RCC 7860 (cell line): ENCODE measurements at regions not wholly inside any gene's neighbourhood (a gene's known extent, or its start where the extent isn't known, plus 50 kb on each side); places are given as distances from the start of the nearest gene placed in this dataset.

Experiments
- DNase-seq: peaks from one replicate; pipeline ENCODE4 v3.0.0-alpha.2; 2015; ENCODE audit warnings: low spot score
- FAIRE-seq: peaks from 2 replicates; lab custom pipeline; 2012; peaks lifted over from hg19 to GRCh38; lab: Jason Lieb, UNC

DNA sequence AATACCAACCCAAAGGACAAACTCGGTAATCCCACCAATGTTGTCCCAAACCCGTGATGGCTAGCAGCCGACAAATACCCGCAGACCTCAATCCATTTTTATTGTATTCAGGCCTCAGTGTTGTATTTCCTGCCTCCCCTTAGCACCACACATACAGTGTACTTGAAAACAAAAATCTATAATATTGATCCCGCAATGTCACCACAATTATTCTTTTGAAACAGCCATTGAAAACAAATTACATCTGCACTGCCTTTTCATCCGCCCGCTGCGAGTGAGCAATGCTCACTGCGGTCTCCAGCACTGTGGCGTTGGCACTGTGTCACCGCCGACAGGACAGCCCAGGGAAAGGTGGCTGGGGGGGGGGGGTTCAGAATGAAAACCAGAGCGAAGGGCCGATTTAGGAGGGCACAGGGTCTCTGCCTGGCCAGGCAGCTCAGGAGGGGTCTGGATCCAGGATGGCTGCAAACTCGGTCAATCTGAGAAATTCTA lies 385.8 kb upstream of the ZNF507 start:
- no peak for FAIRE-seq

DNA sequence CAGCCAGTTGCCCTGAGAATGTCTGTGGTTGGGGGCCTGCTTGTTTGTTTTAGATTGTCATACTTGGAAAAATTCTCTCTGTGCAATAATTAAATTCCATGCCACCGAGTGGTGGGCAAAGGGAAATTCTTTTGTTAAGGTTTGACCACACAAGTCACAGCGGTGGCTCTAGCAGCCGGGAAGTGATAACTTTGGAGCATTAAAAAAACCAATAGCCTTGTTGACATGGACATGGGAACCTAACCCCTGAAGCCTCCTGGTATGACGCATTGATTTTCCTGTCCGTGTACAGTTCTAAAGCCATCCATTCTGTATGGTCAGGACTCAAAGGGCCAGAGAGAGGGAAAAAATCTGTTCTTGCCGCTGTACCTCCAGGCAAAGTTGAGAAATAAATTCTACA lies 384.9 kb upstream of the ZNF507 start:
- FAIRE-seq: no peak

More for the DNA sequence above, 385.8 kb upstream of the ZNF507 start:
- no peak for DNase-seq

DNA sequence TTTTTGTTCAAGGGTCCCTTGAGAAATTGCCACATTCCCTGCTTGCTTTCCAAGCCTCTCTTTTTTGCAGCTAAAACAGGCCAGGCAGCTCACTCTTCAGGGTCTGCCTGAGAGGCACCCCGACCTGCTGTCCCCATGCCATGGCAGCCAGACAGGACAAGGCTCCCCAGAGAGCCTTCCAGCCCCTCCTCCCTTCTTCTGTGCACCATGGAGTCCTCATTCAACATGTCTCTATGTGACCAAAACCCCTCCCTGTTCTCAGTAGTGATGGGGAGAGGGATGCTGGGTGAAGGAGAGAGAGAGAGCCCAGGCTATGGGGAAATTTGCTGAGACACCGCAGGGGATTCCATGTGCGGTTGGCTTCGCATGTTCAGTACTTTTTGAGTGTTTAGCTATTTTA lies 384.2 kb upstream of the ZNF507 start:
- DNase-seq: no peak
- FAIRE-seq: no peak

More for the DNA sequence above, 384.9 kb upstream of the ZNF507 start:
- DNase-seq: no peak

GRCh38 chr19:31961667-31962066 lies 383.7 kb upstream of the ZNF507 start:
- FAIRE-seq: no peak

GRCh38 chr19:31962561-31962996 lies 382.8 kb upstream of the ZNF507 start:
- no peak for DNase-seq
- no peak for FAIRE-seq

More at GRCh38 chr19:31961667-31962066, 383.7 kb upstream of the ZNF507 start:
- DNase-seq: no peak

- no peak for FAIRE-seq
- no peak for DNase-seq
Observed at GRCh38 chr19:31963746-31964145, 381.7 kb upstream of the ZNF507 start.

DNA sequence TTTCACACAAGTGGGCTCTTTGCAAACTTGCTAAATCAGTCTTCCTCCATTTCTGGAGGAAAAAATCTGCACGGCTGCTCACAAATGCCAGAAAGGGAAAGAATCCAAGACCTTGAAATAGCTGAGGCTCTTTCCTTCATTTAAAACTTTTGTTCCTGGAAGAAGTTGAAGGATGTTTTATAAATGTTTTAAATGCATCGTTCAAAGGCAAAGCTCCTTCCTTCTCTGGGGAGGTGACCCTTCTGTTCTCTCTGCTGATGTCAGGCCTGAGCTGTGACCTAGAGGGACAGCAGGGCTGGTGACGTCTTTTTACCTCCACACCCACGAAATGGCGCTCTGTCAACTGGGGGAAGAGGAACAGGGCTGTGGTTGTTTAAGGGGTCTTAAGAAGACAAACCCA lies 376.4 kb upstream of the ZNF507 start:
- FAIRE-seq (no peak), DNase-seq (no peak)

GRCh38 chr19:31970027-31970461 lies 375.4 kb upstream of the ZNF507 start:
- FAIRE-seq (no peak), DNase-seq (no peak)

GRCh38 chr19:31974290-31974689 lies 371.1 kb upstream of the ZNF507 start:
- DNase-seq: no peak

DNA sequence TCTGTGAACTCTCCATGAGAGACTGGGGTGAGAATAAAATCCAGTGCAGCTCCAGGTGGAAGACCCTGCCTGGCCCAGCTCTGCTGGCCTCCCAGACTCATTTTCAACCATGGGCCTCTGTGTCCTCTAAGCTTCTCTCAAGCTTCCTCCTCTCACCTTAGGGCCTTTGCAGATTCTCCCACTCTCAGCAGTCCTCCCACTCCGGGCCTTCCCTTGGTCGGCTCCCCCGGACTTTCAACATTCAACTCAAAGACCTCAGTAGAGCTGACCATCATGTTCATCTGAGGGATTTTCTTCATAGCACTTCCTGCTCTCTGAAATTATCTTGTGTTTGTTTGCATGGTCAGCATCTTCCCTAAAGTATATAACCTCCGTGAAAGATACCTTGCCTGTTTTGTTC lies 370.5 kb upstream of the ZNF507 start:
- no peak for FAIRE-seq
- no peak for DNase-seq

More at GRCh38 chr19:31974290-31974689, 371.1 kb upstream of the ZNF507 start:
- no peak for FAIRE-seq

- FAIRE-seq: no peak
- no peak for DNase-seq
Observed at GRCh38 chr19:31975461-31975860, 369.9 kb upstream of the ZNF507 start.

DNA sequence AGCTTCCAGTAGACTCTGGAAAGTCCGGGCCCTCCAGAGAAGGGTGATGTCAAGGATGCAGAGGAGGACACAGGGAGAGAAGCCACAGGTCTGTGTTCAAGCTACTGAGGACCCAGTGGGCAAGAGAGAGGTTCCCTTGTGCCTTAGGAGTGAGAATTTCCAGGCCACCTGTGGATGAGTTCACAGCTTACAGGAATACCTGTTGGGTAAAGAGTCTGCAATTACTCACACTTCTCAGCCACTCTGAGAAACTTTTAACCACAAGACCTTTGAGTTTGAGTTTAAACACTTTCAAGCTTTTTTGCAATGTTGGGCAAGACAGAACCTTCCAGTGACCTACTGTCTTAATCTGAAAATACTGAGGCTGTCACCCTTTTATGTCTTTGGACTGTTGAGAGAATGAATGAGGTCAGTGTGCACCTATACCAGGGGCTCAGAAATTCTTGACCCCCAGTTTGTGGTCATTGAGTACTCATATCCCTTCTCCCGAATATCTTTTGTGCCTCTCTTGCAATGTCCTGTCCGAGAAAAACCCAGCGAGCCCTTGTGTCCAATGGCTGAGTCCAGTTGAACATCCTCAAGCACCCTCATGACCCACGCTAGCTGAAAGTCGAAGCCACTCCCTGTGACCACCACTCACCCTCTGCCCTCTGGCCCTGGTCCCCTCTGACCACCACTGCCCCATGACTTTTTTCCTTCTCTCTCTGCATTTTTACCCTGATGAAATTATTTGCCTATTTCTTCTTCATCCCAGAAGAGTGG lies 368.5 kb upstream of the ZNF507 start:
- DNase-seq: no peak
- FAIRE-seq: no peak

DNA sequence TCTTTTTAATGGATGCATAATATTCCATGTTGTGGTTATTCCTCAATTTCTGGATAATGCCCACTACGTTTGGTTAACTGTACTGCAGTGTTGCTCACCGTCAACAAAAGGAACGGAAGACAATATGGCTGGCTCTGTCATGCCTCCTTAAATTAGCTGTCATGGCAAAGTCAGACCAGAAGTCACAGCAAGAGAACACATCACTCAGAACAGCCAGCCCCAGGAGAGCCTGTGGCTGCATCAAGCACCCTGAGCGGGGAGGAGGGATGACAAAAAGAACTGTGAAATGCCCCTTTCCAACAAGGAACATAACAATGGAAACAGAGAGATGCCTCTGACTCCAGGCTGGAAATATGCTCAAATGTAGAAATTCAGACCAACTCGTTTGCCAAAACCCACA lies 366.0 kb upstream of the ZNF507 start:
- DNase-seq: no peak
- FAIRE-seq: no peak

GRCh38 chr19:31979949-31980670 lies 365.3 kb upstream of the ZNF507 start:
- DNase-seq (no peak), FAIRE-seq (no peak)

GRCh38 chr19:31980796-31981195 lies 364.6 kb upstream of the ZNF507 start:
- DNase-seq (no peak), FAIRE-seq (no peak)

DNA sequence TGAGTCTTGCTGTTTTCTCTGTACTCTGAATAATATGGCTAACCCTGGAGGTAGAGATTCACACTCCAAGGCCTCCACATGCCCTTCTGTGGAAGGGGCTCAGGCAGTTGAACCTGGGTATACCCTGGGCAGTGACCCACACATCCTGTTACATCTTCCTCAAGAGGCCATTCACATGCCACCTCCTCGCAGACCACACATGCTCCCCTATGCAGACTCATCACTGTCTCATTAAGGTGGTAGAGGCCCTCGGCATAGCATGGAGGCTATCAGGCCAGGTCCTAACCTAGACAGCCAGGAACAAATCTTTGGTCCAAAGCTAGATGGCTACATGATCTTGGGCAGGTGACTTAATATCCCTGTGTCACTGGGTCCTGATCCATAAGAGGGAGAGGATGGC lies 363.9 kb upstream of the ZNF507 start:
- FAIRE-seq: no peak

DNA sequence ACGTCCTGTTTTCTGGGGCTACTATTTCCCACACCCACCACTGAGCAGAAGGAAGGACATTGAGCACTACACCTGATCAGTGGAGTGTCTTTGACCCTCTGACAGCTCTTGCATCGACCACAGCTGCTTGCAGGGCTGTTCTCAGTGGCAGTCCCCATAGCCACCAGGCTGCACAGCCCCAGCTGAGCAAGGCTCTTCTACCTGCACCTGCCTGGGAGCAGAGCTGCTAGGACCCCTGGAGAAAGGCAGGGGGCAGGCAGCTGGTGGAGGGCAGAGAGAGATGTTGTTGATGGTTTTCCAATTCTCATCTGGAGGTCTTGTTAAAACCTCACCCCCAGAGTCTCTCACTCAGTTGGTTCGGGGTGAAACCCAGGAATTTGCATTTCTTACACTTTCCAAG lies 361.8 kb upstream of the ZNF507 start:
- DNase-seq (no peak), FAIRE-seq (no peak)

More for the DNA sequence above, 363.9 kb upstream of the ZNF507 start:
- no peak for DNase-seq

- no peak for DNase-seq
- no peak for FAIRE-seq
Observed at GRCh38 chr19:31985001-31985605, 360.3 kb upstream of the ZNF507 start.

DNA sequence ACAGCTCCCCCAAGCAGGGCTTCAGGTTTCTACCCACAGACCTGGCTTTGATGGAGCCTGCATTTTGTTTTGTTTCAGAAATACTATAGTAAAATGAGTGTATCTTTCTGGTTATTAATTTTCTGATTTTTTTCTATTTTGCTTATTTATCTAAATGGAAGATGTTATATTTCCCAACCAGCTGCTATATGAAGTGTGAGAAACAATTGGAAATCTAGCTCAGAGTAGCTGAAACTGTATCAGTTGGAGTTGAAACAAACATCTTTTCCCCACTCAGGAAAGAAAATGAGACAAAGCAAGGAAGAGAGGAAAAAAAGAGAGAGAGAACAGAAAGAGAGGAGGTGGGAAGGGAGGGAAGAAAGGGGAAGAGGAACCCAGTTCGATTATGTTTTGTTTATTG lies 358.5 kb upstream of the ZNF507 start:
- no peak for DNase-seq
- no peak for FAIRE-seq

- FAIRE-seq (no peak), DNase-seq (no peak)
Observed at GRCh38 chr19:31988256-31988655, 357.2 kb upstream of the ZNF507 start.

GRCh38 chr19:31991984-31992655 lies 353.3 kb upstream of the ZNF507 start:
- no peak for FAIRE-seq
- DNase-seq: no peak
